Stimulated activated CD4-positive, alpha-beta T cell treated with anti-CD3 and anti-CD28 coated beads, Interleukin-1b, Interleukin-23, amount 100 ng/mL, for 24 hours (primary cell): ENCODE measurements at regions not wholly inside any gene's neighbourhood (a gene's known extent, or its start where the extent isn't known, plus 50 kb on each side); places are given as distances from the start of the nearest gene placed in this dataset.

Source experiments
- DNase-seq, 4 experiments: peaks; one replicate each; pipeline ENCODE4 v3.0.0-alpha.2; 2020; ENCODE audit warnings: low read depth in 4 of 4, low spot score in 1 of 4

GRCh38 chr11:123378096-123378495 lies 52.0 kb upstream of the GRAMD1B start:
- DNase-seq = no peak

- no peak for DNase-seq
These were observed 52.7 kb upstream of the GRAMD1B start for GRCh38 chr11:123377355-123377754.

- DNase-seq = no peak
These were observed 54.2 kb upstream of the GRAMD1B start for GRCh38 chr11:123375832-123376231.

GRCh38 chr11:123374622-123374968 lies 55.5 kb upstream of the GRAMD1B start:
- no peak for DNase-seq

GRCh38 chr11:123373754-123374621 lies 56.1 kb upstream of the GRAMD1B start:
- DNase-seq = no peak

GRCh38 chr11:123371506-123372297 lies 58.4 kb upstream of the GRAMD1B start:
- DNase-seq = no peak

GRCh38 chr11:123366924-123367323 lies 63.1 kb upstream of the GRAMD1B start:
- no peak for DNase-seq

GRCh38 chr11:123365955-123366354 lies 64.1 kb upstream of the GRAMD1B start:
- no peak for DNase-seq

- DNase-seq = no peak
These were observed 66.0 kb upstream of the GRAMD1B start for GRCh38 chr11:123364080-123364479.

GRCh38 chr11:123363556-123363955 lies 66.5 kb upstream of the GRAMD1B start:
- DNase-seq = no peak

GRCh38 chr11:123362941-123363340 lies 67.1 kb upstream of the GRAMD1B start:
- DNase-seq = no peak

- DNase-seq = no peak
These were observed 67.9 kb upstream of the GRAMD1B start for GRCh38 chr11:123362186-123362585.

- DNase-seq = no peak
These were observed 69.0 kb upstream of the GRAMD1B start for GRCh38 chr11:123361110-123361509.

- no peak for DNase-seq
These were observed 69.7 kb upstream of the GRAMD1B start for GRCh38 chr11:123360267-123360936.

- DNase-seq = peak in 1 of 4 experiments; percentile 51
These were observed 71.9 kb upstream of the GRAMD1B start for GRCh38 chr11:123357990-123358827.

GRCh38 chr11:123357353-123357989 lies 72.6 kb upstream of the GRAMD1B start:
- DNase-seq = no peak

GRCh38 chr11:123356539-123356938 lies 73.5 kb upstream of the GRAMD1B start:
- DNase-seq = peak in 1 of 4 experiments; percentile 46

GRCh38 chr11:123354371-123354975 lies 75.6 kb upstream of the GRAMD1B start:
- no peak for DNase-seq

GRCh38 chr11:123351375-123351774 lies 78.7 kb upstream of the GRAMD1B start:
- no peak for DNase-seq

GRCh38 chr11:123349382-123349781 lies 80.7 kb upstream of the GRAMD1B start:
- no peak for DNase-seq
